ENCODE measurements at regions not wholly inside any gene's neighbourhood (a gene's known extent, or its start where the extent isn't known, plus 50 kb on each side); places are given as distances from the start of the nearest gene placed in this dataset.
"Not testable (repeated sequence)": the region's sequence is repeated elsewhere in the genome, so short reads cannot be mapped to it uniquely, and the experiment has no call there.

- DNase-seq (ENCODE audit: low read depth): peak; percentile 41
Observed at GRCh38 chrX:8025705-8026104, 98.5 kb upstream of the PNPLA4 start.

- no peak for DNase-seq (ENCODE audit: low read depth)
Observed at GRCh38 chrX:8018934-8019333, 91.7 kb upstream of the PNPLA4 start.

- no peak for DNase-seq (ENCODE audit: low read depth)
Observed at GRCh38 chrX:8010105-8010504, 82.9 kb upstream of the PNPLA4 start.

- DNase-seq (ENCODE audit: low read depth): no peak
Observed at GRCh38 chrX:8005678-8006347, 78.6 kb upstream of the PNPLA4 start.

GRCh38 chrX:8003147-8003883 is 76.1 kb upstream of the PNPLA4 start:
- DNase-seq (ENCODE audit: low read depth): no peak

- DNase-seq (ENCODE audit: low read depth): no peak
Observed at GRCh38 chrX:7996851-7997250, 69.6 kb upstream of the PNPLA4 start.

- DNase-seq (ENCODE audit: low read depth): peak; percentile 20
Observed at GRCh38 chrX:7996414-7996813, 69.2 kb upstream of the PNPLA4 start.

GRCh38 chrX:7993873-7994272 is 66.7 kb upstream of the PNPLA4 start:
- DNase-seq (ENCODE audit: low read depth): peak; percentile 43

GRCh38 chrX:7988013-7988759 is 61.0 kb upstream of the PNPLA4 start:
- DNase-seq (ENCODE audit: low read depth): peak; percentile 37

- DNase-seq (ENCODE audit: low read depth): peak; percentile 38
Observed at GRCh38 chrX:7987160-7988012, 60.2 kb upstream of the PNPLA4 start.

- DNase-seq (ENCODE audit: low read depth): not testable (repeated sequence)
Observed at GRCh38 chrX:7986738-7987137, 59.5 kb upstream of the PNPLA4 start.

- DNase-seq (ENCODE audit: low read depth): no peak
Observed at GRCh38 chrX:7985568-7985967, 58.4 kb upstream of the PNPLA4 start.

GRCh38 chrX:7983581-7983980 is 56.4 kb upstream of the PNPLA4 start:
- DNase-seq (ENCODE audit: low read depth): no peak
